ENCODE measurements at regions not wholly inside any gene's neighbourhood (a gene's known extent, or its start where the extent isn't known, plus 50 kb on each side); places are given as distances from the start of the nearest gene placed in this dataset.
"Not testable (repeated sequence)": the region's sequence is repeated elsewhere in the genome, so short reads cannot be mapped to it uniquely, and the experiment has no call there.

DNA sequence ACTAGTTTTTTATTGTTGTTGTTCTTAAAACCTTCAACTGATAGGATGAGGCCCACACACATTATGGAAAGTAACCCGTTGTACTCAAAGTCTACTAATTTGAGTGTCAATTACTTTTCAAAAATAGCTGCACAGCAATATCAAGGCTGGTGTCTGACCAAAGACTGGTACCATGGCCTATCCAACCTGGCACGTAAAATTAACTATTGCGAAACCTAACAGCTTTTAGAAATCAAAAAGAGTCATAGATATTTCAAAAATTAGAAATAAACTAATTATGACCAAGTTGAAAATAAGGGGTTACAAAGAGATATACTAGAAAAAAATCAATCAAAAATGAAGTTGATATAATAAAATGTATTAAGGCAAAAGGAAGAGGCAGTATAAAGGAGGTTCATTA lies 501.5 kb upstream of the SLC8A1 start:
- no peak for DNase-seq (ENCODE audit: low spot score)

GRCh38 chr2:40955042-40955441 lies 503.2 kb upstream of the SLC8A1 start:
- no peak for DNase-seq (ENCODE audit: low spot score)

- peak; percentile 7 for DNase-seq (ENCODE audit: low spot score)
These were observed 503.7 kb upstream of the SLC8A1 start for GRCh38 chr2:40955635-40956034.

- DNase-seq (ENCODE audit: low spot score), result no peak
These were observed 505.6 kb upstream of the SLC8A1 start for GRCh38 chr2:40957508-40957907.

GRCh38 chr2:40962026-40962425 lies 510.1 kb upstream of the SLC8A1 start:
- no peak for DNase-seq (ENCODE audit: low spot score)

DNA sequence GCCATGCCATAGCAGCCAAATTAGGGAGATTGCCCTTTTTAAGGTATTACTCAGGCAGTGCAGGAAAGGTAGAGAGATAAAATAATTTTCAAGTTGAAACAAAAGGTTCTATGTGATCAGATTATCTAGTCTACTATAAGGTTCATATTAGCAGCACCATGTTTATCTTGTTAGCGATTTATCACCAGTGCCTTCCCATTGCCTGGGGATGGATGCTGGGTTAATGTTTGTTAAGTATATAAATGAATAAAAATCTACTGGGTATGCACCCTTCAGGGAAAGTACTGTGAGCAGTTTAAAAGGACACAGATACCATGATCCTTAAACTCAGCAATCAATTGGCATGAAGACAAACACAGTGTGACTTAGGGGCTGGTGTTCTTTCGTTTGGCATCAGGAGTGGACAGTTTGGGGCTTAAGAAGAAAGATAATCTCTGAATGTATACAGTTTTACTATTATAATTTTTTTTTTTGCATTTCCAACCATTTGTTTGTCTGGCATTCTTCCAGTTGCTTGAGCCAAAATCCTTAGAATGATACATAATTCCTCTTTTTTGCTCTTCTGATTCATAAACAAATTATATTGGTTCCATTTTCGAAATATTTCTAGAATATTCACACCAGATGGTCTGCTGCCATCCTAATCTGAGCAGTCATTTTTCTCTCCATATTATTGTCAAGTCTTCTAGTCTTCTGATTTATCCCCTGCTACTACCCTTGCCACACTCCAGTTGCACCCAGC lies 512.8 kb upstream of the SLC8A1 start:
- no peak for DNase-seq (ENCODE audit: low spot score)

DNA sequence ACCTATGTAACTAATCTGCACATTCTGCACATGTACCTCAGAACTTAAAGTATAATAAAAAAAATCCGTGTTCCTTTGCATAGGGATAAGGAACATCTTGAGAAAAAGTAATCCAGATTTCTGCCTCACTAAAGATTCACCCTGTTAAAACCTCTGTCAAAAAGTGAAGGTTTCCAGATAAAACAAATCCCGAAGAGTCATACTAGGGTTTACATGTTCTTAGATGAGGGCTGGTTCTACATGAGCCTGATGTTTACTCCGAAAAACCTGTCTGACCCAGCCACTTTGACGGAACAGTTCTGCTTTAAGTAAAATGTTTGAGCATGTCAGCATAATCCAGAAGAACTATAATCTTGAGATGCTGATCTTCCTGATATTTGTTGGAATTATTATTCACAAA lies 515.6 kb upstream of the SLC8A1 start:
- DNase-seq (ENCODE audit: low spot score), result no peak

DNA sequence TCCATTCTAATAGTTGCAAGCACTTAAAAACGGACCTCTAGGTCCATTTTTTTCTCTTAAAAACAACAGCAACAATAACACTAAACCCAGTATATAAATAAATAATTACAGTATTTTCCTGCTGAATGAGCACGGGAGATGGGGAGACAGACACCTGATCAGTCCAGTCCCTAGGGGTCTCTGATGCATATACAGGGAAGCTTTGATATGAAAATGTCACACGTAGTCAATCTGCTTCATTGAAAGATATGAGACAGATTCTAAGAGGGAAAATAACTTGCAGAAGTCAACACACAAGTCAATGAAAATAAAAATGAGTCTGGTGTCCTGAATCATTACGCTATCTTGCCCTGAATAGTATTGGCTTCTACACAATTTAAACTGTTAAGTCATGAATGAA lies 523.3 kb upstream of the SLC8A1 start:
- no peak for DNase-seq (ENCODE audit: low spot score)

- DNase-seq (ENCODE audit: low spot score), result no peak
These were observed 545.5 kb upstream of the SLC8A1 start for GRCh38 chr2:40997362-40997761.

DNA sequence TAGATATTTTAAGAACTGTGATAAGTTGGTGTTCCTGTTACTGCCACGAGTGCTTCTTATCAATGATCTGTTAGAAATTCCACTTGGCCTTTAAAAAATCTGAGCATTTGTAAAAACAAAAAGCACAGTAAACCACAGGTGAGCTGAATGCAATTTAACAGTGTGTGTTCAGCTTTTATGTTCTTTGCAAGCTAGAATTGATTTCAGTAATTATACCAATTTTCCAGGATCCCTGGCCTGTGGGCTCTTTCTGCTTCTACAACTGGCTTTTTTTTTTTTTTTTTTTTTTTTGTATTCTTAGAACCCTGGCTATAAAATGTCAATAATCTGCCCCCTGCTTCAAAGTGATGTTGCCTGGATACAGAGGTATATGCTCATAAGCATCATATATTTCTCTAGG lies 548.5 kb upstream of the SLC8A1 start:
- DNase-seq (ENCODE audit: low spot score), result no peak

- DNase-seq (ENCODE audit: low spot score), result no peak
These were observed 549.0 kb upstream of the SLC8A1 start for GRCh38 chr2:41000906-41001305.

DNA sequence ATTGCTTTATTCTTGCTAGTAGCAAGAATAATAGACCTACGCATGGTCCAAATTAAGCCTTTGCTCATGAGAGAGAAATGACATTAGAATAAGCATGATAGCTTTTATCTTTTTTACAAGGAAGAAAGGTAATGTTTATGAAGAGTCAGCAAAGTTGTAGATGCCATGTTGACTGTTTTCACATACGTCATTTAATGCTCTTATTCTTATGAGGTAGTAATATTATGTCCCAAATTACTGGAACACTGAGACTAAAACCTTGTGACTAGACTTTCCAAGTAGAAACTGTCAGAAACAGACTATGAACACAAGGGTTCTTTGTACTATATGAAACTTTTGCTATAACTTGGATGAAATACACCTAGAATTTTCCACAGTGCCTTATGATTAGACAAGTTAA lies 552.8 kb upstream of the SLC8A1 start:
- no peak for DNase-seq (ENCODE audit: low spot score)

DNA sequence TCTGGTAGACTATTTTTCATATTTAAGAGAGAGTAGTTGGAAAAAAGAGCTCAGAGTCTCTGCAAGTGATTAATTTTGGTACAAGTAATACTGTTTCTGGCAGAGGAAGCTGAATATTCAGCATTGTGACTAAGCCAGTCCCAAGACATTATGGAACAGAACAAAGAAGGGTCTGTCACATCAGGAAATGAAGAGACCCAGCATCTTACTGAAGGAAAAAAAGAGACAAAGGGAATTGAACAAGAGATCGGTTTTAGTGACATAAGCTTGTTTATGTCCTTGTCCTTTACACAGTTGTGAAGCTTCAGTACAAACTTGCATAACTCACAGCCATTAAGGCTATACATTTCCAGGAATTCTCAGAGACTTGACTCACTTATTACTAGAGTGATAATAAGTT lies 568.5 kb upstream of the SLC8A1 start:
- peak; percentile 28 for DNase-seq (ENCODE audit: low spot score)

- peak; percentile 6 for DNase-seq (ENCODE audit: low spot score)
These were observed 572.9 kb upstream of the SLC8A1 start for GRCh38 chr2:41024816-41025215.

DNA sequence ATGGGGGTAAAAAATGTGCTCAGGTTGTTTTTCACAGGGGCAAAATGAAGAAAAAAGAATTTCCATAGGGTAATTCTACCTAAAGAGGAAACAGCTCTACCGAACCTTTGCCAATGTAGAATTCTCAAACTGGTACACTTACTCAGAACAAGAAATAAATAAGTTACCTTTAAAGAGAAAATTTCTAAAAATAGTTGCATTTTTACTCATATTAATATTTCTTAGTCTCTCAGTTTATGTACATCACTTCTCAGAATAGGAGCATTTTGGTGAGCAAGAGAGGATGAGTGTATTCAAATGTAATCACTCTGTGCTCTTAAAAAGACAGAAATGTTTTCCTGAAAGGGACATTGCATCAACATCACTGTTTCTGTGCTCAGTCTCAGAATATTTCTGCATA lies 574.7 kb upstream of the SLC8A1 start:
- DNase-seq (ENCODE audit: low spot score), result no peak

DNA sequence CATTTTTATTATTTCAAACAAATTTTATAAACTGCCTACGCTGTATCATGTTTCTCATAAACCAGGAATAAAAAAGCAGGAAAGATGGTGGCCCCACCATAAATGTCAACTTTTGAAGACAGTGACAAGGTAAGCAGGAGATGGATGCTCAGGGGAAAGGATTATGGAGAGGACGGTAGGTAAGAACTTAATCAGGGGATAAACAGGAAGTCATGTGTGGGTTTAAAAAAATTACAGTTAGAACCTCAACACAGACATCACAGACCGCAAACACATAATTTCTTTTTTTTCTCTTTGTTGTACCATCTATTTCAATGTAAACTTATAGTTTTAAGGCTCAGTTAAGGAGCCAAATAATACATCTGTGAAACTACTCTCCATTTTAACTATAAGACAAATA lies 575.2 kb upstream of the SLC8A1 start:
- DNase-seq (ENCODE audit: low spot score), result no peak

- DNase-seq (ENCODE audit: low spot score), result no peak
These were observed 579.4 kb upstream of the SLC8A1 start for GRCh38 chr2:41031282-41031681.

GRCh38 chr2:41032715-41033114 lies 580.8 kb upstream of the SLC8A1 start:
- no peak for DNase-seq (ENCODE audit: low spot score)

DNA sequence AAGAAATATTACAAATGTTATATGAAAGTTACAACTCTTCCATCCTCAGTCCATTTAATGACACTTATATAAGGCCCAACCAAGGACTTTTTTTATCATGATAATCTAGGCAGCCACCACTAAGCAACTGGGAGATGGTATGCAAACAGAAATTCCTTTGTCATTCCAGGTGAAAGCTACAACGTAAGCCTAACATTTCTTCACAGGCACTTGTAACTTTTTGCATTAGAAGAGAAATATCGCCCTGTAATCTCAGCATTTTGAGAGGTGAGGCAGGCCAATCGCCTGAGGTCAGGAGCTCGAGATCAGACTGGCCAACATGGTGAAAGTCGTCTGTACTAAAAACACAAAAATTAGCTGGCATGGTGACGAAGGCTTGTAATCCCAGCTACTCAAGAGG lies 581.2 kb upstream of the SLC8A1 start:
- no peak for DNase-seq (ENCODE audit: low spot score)

DNA sequence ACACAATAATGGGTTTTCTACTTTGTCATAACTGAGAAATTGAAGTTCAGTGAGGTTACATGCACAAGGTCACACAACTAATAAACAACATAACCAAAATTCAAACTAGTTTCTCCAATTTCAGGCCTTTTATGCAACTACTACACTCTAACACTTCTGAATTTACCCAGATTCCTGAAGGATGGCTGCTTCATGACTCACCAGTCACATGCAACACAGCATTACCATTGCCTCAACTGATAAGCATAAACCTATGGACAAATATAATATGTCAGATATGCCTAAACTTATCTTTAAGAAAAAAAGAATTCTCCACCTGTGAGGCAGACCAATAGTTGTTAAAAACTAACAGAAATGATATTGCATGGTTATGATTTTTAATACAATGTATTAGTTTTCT lies 586.5 kb upstream of the SLC8A1 start:
- DNase-seq (ENCODE audit: low spot score), result no peak

GRCh38 chr2:41039750-41040149 lies 587.9 kb upstream of the SLC8A1 start:
- not testable (repeated sequence) for DNase-seq (ENCODE audit: low spot score)

DNA sequence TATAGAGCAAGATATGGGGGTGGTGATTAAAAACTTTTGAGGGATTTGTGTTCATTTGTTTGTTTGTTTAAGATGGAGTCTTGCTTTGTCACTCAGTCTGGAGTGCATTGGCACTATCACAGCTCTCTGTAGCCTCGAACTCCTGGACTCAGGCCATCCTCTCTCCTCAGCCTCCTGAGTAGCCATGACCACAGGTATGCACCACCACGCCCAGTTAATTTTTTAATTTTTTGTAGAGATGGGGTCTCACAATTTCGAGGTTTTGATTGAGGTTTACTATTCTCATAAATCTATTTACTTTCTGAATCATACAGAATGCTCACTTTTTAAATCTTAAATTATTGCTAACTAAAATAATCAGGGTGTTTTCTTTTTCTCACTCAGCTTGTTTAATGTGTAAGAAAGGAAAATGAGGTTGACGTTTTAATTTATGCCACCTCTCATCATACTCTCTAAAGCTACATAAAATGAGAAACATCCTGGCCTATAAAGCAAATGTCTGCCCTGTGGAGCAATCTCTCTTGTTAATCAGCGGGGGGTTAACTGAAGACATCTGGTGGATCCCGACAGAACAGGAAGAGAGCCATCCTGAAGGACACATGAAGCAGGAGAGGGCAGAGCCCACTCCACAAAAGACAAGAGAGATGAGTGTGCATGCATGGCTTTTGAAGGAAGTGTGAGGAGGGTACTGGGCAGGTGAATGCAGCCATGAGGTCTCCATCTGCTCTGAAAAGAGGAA lies 589.1 kb upstream of the SLC8A1 start:
- DNase-seq (ENCODE audit: low spot score), result peak; percentile 4

- no peak for DNase-seq (ENCODE audit: low spot score)
These were observed 590.5 kb upstream of the SLC8A1 start for GRCh38 chr2:41042343-41042742.

- no peak for DNase-seq (ENCODE audit: low spot score)
These were observed 609.5 kb upstream of the SLC8A1 start for GRCh38 chr2:41061356-41061755.

Measured in pons (tissue), 1 donor.